HAP-1 (cell line): ENCODE measurements at regions not wholly inside any gene's neighbourhood (a gene's known extent, or its start where the extent isn't known, plus 50 kb on each side); places are given as distances from the start of the nearest gene placed in this dataset.
A peak's percentile ranks its signal among the peaks of the same experiment; 100 is the strongest.
"Not testable (repeated sequence)": the region's sequence is repeated elsewhere in the genome, so short reads cannot be mapped to it uniquely, and the experiment has no call there.

Experiments
- DNase-seq, 2 experiments: peaks; one replicate each; pipeline ENCODE4 v3.0.0-alpha.2; 2016 to 2020; ENCODE audit warnings: low spot score in 2 of 2
- H3K27me3 ChIP-seq: fragments of 250-450 bp; sonication (Bioruptor Pico); 2 replicates; pipeline ENCODE4 v1.5.1; 2020; ENCODE audit warnings: low read depth, mild to moderate bottlenecking, moderate library complexity
- H3K36me3 ChIP-seq: fragments of 250-450 bp; sonication (Bioruptor Pico); replicated peaks from 2 replicates; pipeline ENCODE4 v1.5.1; 2020; ENCODE audit warnings: mild to moderate bottlenecking
- H3K4me1 ChIP-seq: fragments of 250-450 bp; sonication (Bioruptor Pico); 2 replicates; pipeline ENCODE4 v1.5.1; 2020; ENCODE audit warnings: mild to moderate bottlenecking
- H3K4me3 ChIP-seq: fragments of 250-450 bp; sonication (Bioruptor Pico); 2 replicates; pipeline ENCODE4 v1.5.1; 2020; ENCODE audit warnings: mild to moderate bottlenecking, moderate library complexity
- H3K9me3 ChIP-seq: fragments of 250-450 bp; sonication (Bioruptor Pico); 2 replicates; pipeline ENCODE4 v1.5.1; 2020; ENCODE audit warnings: mild to moderate bottlenecking, moderate library complexity
- in situ Hi-C: fragments of 300-500 bp; cut with MboI; formaldehyde crosslinking; loops from 3 replicates; pipeline ENCODE4 v1.14.3; 2020; ENCODE audit warnings: low sequenced_read_pairs, inconsistent platforms, mixed read lengths

- H3K4me1 ChIP-seq, H3K9me3 ChIP-seq, DNase-seq, H3K27me3 ChIP-seq, H3K36me3 ChIP-seq, H3K4me3 ChIP-seq, in situ Hi-C loops: not testable (repeated sequence)
Observed at GRCh38 chr4:15174168-15174567, 171.9 kb downstream of the CPEB2 start.

GRCh38 chr4:15179842-15180241, 177.6 kb downstream of the CPEB2 start:
- H3K27me3 ChIP-seq, H3K4me1 ChIP-seq, DNase-seq, H3K9me3 ChIP-seq, H3K36me3 ChIP-seq, H3K4me3 ChIP-seq, in situ Hi-C loops: not testable (repeated sequence)

- H3K9me3 ChIP-seq: no peaks in the 10 kb centered on the region
- DNase-seq: no peak
- in situ Hi-C loops: no loop called here
- no peak overlapping the region for H3K4me3 ChIP-seq
- H3K4me1 ChIP-seq: no peaks in the 10 kb centered on the region
- H3K27me3 ChIP-seq: no peaks in the 10 kb centered on the region
- H3K36me3 ChIP-seq: no peaks in the 10 kb centered on the region
Observed at GRCh38 chr4:15182600-15183220, 180.4 kb downstream of the CPEB2 start.

GRCh38 chr4:15186149-15186548, 183.9 kb downstream of the CPEB2 start:
- Histone ChIP-seq H3K4me3 (no peak overlapping the region), H3K9me3 (no peaks in the 10 kb centered on the region)
- in situ Hi-C loops: no loop called here

GRCh38 chr4:15186806-15187205, 184.5 kb downstream of the CPEB2 start:
- Histone ChIP-seq H3K9me3 (no peaks in the 10 kb centered on the region), H3K4me1 (no peaks in the 10 kb centered on the region)
- in situ Hi-C loops: no loop called here

More at GRCh38 chr4:15186149-15186548, 183.9 kb downstream of the CPEB2 start:
- H3K36me3 ChIP-seq: no peaks in the 10 kb centered on the region
- no peak for DNase-seq
- H3K27me3 ChIP-seq: no peaks in the 10 kb centered on the region
- no peaks in the 10 kb centered on the region for H3K4me1 ChIP-seq

GRCh38 chr4:15188605-15189539, 186.6 kb downstream of the CPEB2 start:
- Histone ChIP-seq H3K4me3 (no peak overlapping the region), H3K36me3 (no peaks in the 10 kb centered on the region), H3K4me1 (no peaks in the 10 kb centered on the region), H3K9me3 (no peaks in the 10 kb centered on the region), H3K27me3 (0 out of 2 replicates have a peak, but pooled peaks cover 4% of the 10 kb centered on the region)
- no peak for DNase-seq
- in situ Hi-C loops: no loop called here

More at GRCh38 chr4:15186806-15187205, 184.5 kb downstream of the CPEB2 start:
- no peak for DNase-seq
- no peaks in the 10 kb centered on the region for H3K27me3 ChIP-seq
- no peaks in the 10 kb centered on the region for H3K36me3 ChIP-seq
- H3K4me3 ChIP-seq: no peak overlapping the region

- Histone ChIP-seq H3K27me3 (0 out of 2 replicates have a peak, but pooled peaks cover 4% of the 10 kb centered on the region), H3K4me1 (no peaks in the 10 kb centered on the region), H3K4me3 (no peak overlapping the region), H3K9me3 (no peaks in the 10 kb centered on the region), H3K36me3 (no peaks in the 10 kb centered on the region)
- no peak for DNase-seq
- in situ Hi-C loops: no loop called here
Observed at GRCh38 chr4:15194520-15194919, 192.2 kb downstream of the CPEB2 start.

GRCh38 chr4:15197005-15197404, 194.7 kb downstream of the CPEB2 start:
- in situ Hi-C loops: no loop called here
- 0 out of 2 replicates have a peak, but pooled peaks cover 4% of the 10 kb centered on the region for H3K27me3 ChIP-seq
- H3K36me3 ChIP-seq: no peaks in the 10 kb centered on the region
- H3K4me3 ChIP-seq: no peak overlapping the region
- peak in 1 of 2 experiments; percentile 5 for DNase-seq
- no peaks in the 10 kb centered on the region for H3K4me1 ChIP-seq
- no peaks in the 10 kb centered on the region for H3K9me3 ChIP-seq

GRCh38 chr4:15198070-15198727, 195.9 kb downstream of the CPEB2 start:
- Histone ChIP-seq H3K4me3 (no peak overlapping the region), H3K27me3 (0 out of 2 replicates have a peak, but pooled peaks cover 4% of the 10 kb centered on the region), H3K4me1 (no peaks in the 10 kb centered on the region), H3K9me3 (no peaks in the 10 kb centered on the region), H3K36me3 (no peaks in the 10 kb centered on the region)
- no peak for DNase-seq
- in situ Hi-C loops: no loop called here

GRCh38 chr4:15201782-15202181, 199.5 kb downstream of the CPEB2 start:
- no peaks in the 10 kb centered on the region for H3K9me3 ChIP-seq
- H3K36me3 ChIP-seq: no peaks in the 10 kb centered on the region
- in situ Hi-C loops: no loop called here
- no peaks in the 10 kb centered on the region for H3K27me3 ChIP-seq
- no peaks in the 10 kb centered on the region for H3K4me1 ChIP-seq
- DNase-seq: no peak
- no peak overlapping the region for H3K4me3 ChIP-seq

- Histone ChIP-seq H3K27me3 (no peaks in the 10 kb centered on the region), H3K4me1 (no peaks in the 10 kb centered on the region), H3K36me3 (no peaks in the 10 kb centered on the region), H3K9me3 (no peaks in the 10 kb centered on the region), H3K4me3 (no peak overlapping the region)
- DNase-seq: no peak
- in situ Hi-C loops: no loop called here
Observed at GRCh38 chr4:15202481-15202880, 200.2 kb downstream of the CPEB2 start.

- H3K27me3 ChIP-seq, in situ Hi-C loops, DNase-seq, H3K4me3 ChIP-seq, H3K9me3 ChIP-seq, H3K36me3 ChIP-seq, H3K4me1 ChIP-seq: not testable (repeated sequence)
Observed at GRCh38 chr4:15206526-15206925, 204.2 kb downstream of the CPEB2 start.

- H3K9me3 ChIP-seq: no peaks in the 10 kb centered on the region
- in situ Hi-C loops: no loop called here
- no peak overlapping the region for H3K4me3 ChIP-seq
- no peaks in the 10 kb centered on the region for H3K27me3 ChIP-seq
- DNase-seq: no peak
- H3K36me3 ChIP-seq: no peaks in the 10 kb centered on the region
- H3K4me1 ChIP-seq: no peaks in the 10 kb centered on the region
Observed at GRCh38 chr4:15213302-15213970, 211.2 kb downstream of the CPEB2 start.
